ENCODE measurements at regions not wholly inside any gene's neighbourhood (a gene's known extent, or its start where the extent isn't known, plus 50 kb on each side); places are given as distances from the start of the nearest gene placed in this dataset.

GRCh38 chr1:200487650-200488049, 77.8 kb upstream of the ZNF281 start:
- TF ChIP-seq CTCF (conservative IDR thresholded peaks at IDR 0.05; ENCODE audit: low read length) = no peak
- no peak for TF ChIP-seq EZH2phosphoT487 (IDR thresholded peaks at IDR 0.05; ENCODE audit: borderline replicate concordance, low read depth, low read length)

All from OCI-LY7 (cell line).